Naive thymus-derived CD4-positive, alpha-beta T cell (primary cell): ENCODE measurements at regions not wholly inside any gene's neighbourhood (a gene's known extent, or its start where the extent isn't known, plus 50 kb on each side); places are given as distances from the start of the nearest gene placed in this dataset.
"Not testable (repeated sequence)": the region's sequence is repeated elsewhere in the genome, so short reads cannot be mapped to it uniquely, and the experiment has no call there.

Source experiments
- ATAC-seq: fragments of 150-1000 bp; cut with Tn5 transposase; 2 replicates; pipeline ENCODE4 v1.10.0; 2021; ENCODE audit warnings: mild to moderate bottlenecking, moderate library complexity
- CTCF ChIA-PET: fragments of 350-600 bp; sonication (Branson Sonifier 250); formaldehyde crosslinking; loops from one replicate; lab custom pipeline; 2021; ENCODE audit warnings: antibody characterized with exemption; lab: Charles Lee
- POLR2A ChIA-PET: fragments of 350-600 bp; sonication (Branson Sonifier 250); formaldehyde crosslinking; loops from one replicate; lab custom pipeline; 2021; ENCODE audit warnings: antibody characterized with exemption, inconsistent platforms; lab: Charles Lee
- DNase-seq, 9 donors: peaks; one replicate each; pipeline versions ENCODE4 v3.0.0 to v3.0.0-alpha.2; 2020 to 2022; ENCODE audit warnings: mixed read lengths in 1 of 9
- H3K27ac ChIP-seq: one replicate; pipeline ENCODE4 v1.7.0; 2013; ENCODE audit warnings: mild to moderate bottlenecking, low read depth, low read length, moderate library complexity
- H3K27me3 ChIP-seq, 2 donors: one replicate each; pipeline ENCODE4 v1.7.0; 2013; ENCODE audit warnings: low read length in 2 of 2, mild to moderate bottlenecking in 2 of 2, moderate library complexity in 2 of 2; ENCODE audit not compliant: control insufficient read depth in 2 of 2, insufficient read depth in 2 of 2
- H3K36me3 ChIP-seq, 3 experiments: 1 replicate in 2 of 3; 2 replicates in 1 of 3; pipeline ENCODE4 v1.7.0; 2013; ENCODE audit warnings: low read length in 3 of 3, mild to moderate bottlenecking in 3 of 3, moderate library complexity in 1 of 3; ENCODE audit not compliant: insufficient read depth in 3 of 3, control insufficient read depth in 2 of 3
- H3K4me1 ChIP-seq, 2 donors: one replicate each; pipeline ENCODE4 v1.7.0; 2013; ENCODE audit warnings: low read length in 2 of 2, mild to moderate bottlenecking in 2 of 2, moderate library complexity in 1 of 2; ENCODE audit not compliant: control insufficient read depth in 2 of 2, insufficient read depth in 2 of 2
- H3K4me3 ChIP-seq: 2 replicates; pipeline ENCODE4 v1.7.0; 2013; ENCODE audit warnings: mild to moderate bottlenecking, low read length
- H3K9me3 ChIP-seq, 3 experiments: 1 replicate in 2 of 3; 2 replicates in 1 of 3; pipeline ENCODE4 v1.7.0; 2013; ENCODE audit warnings: low read length in 3 of 3; ENCODE audit not compliant: control insufficient read depth in 2 of 3
- H3K27ac Mint-ChIP-seq, 9 donors: one replicate each; pipeline ENCODE4 v1.8.0; 2020 to 2022; ENCODE audit warnings: mixed read lengths in 9 of 9, mild to moderate bottlenecking in 8 of 9, moderate library complexity in 5 of 9, inconsistent platforms in 2 of 9
- H3K27me3 Mint-ChIP-seq, 5 donors: one replicate each; pipeline ENCODE4 v1.8.0; 2021 to 2022; ENCODE audit warnings: mixed read lengths in 5 of 5, mild to moderate bottlenecking in 1 of 5
- H3K36me3 Mint-ChIP-seq, 5 donors: one replicate each; pipeline ENCODE4 v1.8.0; 2020 to 2022; ENCODE audit warnings: mixed read lengths in 5 of 5, mild to moderate bottlenecking in 3 of 5, inconsistent platforms in 1 of 5
- H3K4me1 Mint-ChIP-seq, 7 donors: one replicate each; pipeline ENCODE4 v1.8.0; 2020 to 2022; ENCODE audit warnings: mixed read lengths in 7 of 7, mild to moderate bottlenecking in 3 of 7, inconsistent platforms in 1 of 7
- H3K4me3 Mint-ChIP-seq, 10 donors: one replicate each; pipeline ENCODE4 v1.8.0; 2020 to 2022; ENCODE audit warnings: mild to moderate bottlenecking in 10 of 10, mixed read lengths in 10 of 10, moderate library complexity in 6 of 10, inconsistent platforms in 2 of 10
- H3K9me3 Mint-ChIP-seq, 11 donors: one replicate each; pipeline ENCODE4 v1.8.0; 2020 to 2022; ENCODE audit warnings: mixed read lengths in 11 of 11, mild to moderate bottlenecking in 4 of 11, inconsistent platforms in 1 of 11, moderate library complexity in 1 of 11
- intact Hi-C, 2 donors: fragments of 100-400 bp; cut with micrococcal nuclease; formaldehyde crosslinking; loops; one replicate each; pipeline ENCODE4 v1.15.1; 2023

DNA sequence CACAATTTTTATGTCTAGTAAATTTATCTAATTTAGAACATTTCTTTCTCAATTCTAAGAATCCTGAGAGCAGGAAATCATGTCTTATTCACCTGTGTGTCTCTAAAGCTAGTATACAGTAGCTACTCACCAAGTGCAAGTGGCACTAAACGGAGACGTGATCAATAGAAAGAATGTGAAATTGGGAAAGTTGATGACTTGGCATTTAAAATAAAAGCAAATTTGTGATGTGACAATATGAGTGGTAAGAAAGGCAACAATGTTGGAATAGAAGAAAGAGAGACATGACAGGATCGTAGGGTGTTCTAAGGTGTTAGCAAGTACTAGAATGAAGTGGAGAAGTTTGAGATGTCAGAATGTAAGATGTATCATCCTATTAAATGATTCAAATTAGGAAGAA lies 725.9 kb downstream of the BCKDHB start:
- Histone ChIP-seq H3K36me3 (no peaks in the 10 kb centered on the region), H3K4me1 (no peaks in the 10 kb centered on the region), H3K4me3 (no peak overlapping the region), H3K9me3 (no peaks in the 10 kb centered on the region), H3K27ac (no peak overlapping the region), H3K27me3 (no peaks in the 10 kb centered on the region)
- ChIA-PET POLR2A (interaction anchor here (0.6 kb wide), 1 partner anchor 81 kb away, joined by 3 read pairs; no protein-coding TSS in a partner anchor), CTCF (no interaction called here)
- H3K27ac Mint-ChIP-seq = no peak overlapping the region
- no peaks in the 10 kb centered on the region for H3K27me3 Mint-ChIP-seq
- intact Hi-C loops = no loop called here
- no peaks in the 10 kb centered on the region for H3K36me3 Mint-ChIP-seq
- no peaks in the 10 kb centered on the region for H3K4me1 Mint-ChIP-seq
- no peak overlapping the region for H3K4me3 Mint-ChIP-seq
- H3K9me3 Mint-ChIP-seq = peaks cover 0 to 5% (median 0%) of the 10 kb centered on the region in 11 donors
- ATAC-seq (no peak), DNase-seq (no peak)

DNA sequence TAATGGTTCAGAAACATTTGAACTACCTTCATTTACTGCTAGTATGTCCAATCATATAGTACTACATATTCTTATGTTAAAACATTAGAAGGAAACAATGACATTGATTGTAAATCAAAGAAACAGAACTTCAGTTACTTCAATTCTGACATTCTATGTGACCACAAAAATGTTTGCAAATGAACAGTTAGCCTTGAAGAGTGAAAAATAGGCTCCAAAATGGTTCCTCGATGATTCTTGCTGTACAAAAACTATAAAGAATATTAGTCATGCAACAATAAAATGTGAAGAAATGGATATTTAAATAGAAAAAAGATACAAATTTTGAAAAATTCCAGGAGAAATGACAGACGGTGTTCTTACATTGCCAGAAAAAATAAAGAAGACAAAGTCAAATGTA lies 686.9 kb downstream of the BCKDHB start:
- CTCF ChIA-PET = no interaction called here

DNA sequence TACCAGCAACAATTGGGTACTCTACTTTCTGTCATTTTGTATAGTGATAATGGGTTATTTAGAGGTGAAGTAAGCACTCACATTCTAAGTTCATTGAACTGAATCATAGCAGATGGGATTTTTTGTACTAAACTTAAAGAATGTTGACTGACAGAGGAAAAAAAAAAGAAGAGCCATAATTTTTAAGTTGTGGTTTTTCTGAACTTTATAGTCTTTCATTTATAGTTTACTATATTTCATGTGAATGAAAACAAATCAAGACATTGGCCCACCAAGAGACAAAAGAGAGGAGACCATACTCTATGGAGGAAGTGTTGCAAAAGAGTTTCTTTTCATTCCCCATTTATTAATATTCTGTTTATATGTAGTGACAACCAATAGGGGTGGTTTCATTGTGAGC lies 685.7 kb downstream of the BCKDHB start:
- Histone ChIP-seq H3K36me3 (no peaks in the 10 kb centered on the region), H3K27me3 (no peaks in the 10 kb centered on the region), H3K27ac (no peak overlapping the region), H3K9me3 (no peaks in the 10 kb centered on the region), H3K4me1 (no peaks in the 10 kb centered on the region), H3K4me3 (no peak overlapping the region)
- ATAC-seq = no peak
- ChIA-PET POLR2A (no interaction called here), CTCF (no interaction called here)
- Mint-ChIP-seq H3K27ac (no peak overlapping the region), H3K27me3 (no peaks in the 10 kb centered on the region), H3K4me1 (no peaks in the 10 kb centered on the region), H3K9me3 (peaks cover 0 to 7% (median 2%) of the 10 kb centered on the region in 11 donors), H3K36me3 (no peaks in the 10 kb centered on the region), H3K4me3 (no peak overlapping the region)
- no peak for DNase-seq
- intact Hi-C loops = no loop called here

More for the DNA sequence above, 686.9 kb downstream of the BCKDHB start:
- DNase-seq = no peak
- no peak overlapping the region for H3K27ac Mint-ChIP-seq
- POLR2A ChIA-PET = no interaction called here
- Histone ChIP-seq H3K4me3 (no peak overlapping the region), H3K36me3 (no peaks in the 10 kb centered on the region), H3K4me1 (no peaks in the 10 kb centered on the region), H3K27me3 (no peaks in the 10 kb centered on the region), H3K9me3 (no peaks in the 10 kb centered on the region), H3K27ac (no peak overlapping the region)
- no peak for ATAC-seq
- no peaks in the 10 kb centered on the region for H3K36me3 Mint-ChIP-seq
- intact Hi-C loops = no loop called here
- no peak overlapping the region for H3K4me3 Mint-ChIP-seq
- H3K27me3 Mint-ChIP-seq = no peaks in the 10 kb centered on the region
- no peaks in the 10 kb centered on the region for H3K4me1 Mint-ChIP-seq
- peaks cover 0 to 7% (median 2%) of the 10 kb centered on the region in 11 donors for H3K9me3 Mint-ChIP-seq

DNA sequence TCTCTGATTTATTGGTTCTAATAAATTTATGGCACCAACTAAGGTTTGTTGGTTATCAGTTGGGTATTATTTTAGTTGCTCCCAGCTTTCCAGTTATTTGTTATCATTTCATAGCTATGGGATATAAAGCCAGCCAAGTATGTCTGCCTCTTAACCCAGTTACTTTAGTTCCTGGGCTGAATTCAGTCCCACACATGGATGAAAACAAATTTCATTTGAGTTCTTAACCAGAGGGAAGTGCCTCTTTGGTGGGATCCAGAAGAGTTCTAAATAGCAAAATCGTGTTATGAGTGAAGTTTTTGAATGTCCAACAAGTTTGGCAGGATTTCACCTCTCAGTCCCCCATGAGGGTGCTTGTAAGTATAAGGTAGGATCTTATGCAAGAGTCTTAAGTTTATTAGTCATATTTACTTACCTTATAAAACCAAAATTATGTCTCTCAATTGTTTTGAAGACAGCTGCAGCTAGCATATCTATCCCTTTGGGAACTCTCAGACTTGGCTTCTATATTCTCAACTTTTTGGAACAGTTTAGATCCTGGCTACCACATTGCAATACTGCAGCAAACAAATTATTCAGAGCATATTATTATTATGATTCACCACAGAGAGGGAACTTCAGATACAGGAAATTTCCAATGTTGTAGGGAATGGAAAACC lies 683.6 kb downstream of the BCKDHB start:
- no peaks in the 10 kb centered on the region for H3K36me3 ChIP-seq
- H3K4me1 Mint-ChIP-seq = no peaks in the 10 kb centered on the region
- no peak for DNase-seq
- no peak overlapping the region for H3K4me3 Mint-ChIP-seq
- H3K27me3 ChIP-seq = no peaks in the 10 kb centered on the region
- CTCF ChIA-PET = no interaction called here
- ATAC-seq = no peak
- no peak overlapping the region for H3K27ac Mint-ChIP-seq
- no peak overlapping the region for H3K4me3 ChIP-seq
- no peak overlapping the region for H3K27ac ChIP-seq
- H3K27me3 Mint-ChIP-seq = no peaks in the 10 kb centered on the region
- no peaks in the 10 kb centered on the region for H3K9me3 ChIP-seq
- no peaks in the 10 kb centered on the region for H3K4me1 ChIP-seq
- peaks cover 0 to 7% (median 2%) of the 10 kb centered on the region in 11 donors for H3K9me3 Mint-ChIP-seq
- POLR2A ChIA-PET = no interaction called here
- no peaks in the 10 kb centered on the region for H3K36me3 Mint-ChIP-seq
- intact Hi-C loops = no loop called here

DNA sequence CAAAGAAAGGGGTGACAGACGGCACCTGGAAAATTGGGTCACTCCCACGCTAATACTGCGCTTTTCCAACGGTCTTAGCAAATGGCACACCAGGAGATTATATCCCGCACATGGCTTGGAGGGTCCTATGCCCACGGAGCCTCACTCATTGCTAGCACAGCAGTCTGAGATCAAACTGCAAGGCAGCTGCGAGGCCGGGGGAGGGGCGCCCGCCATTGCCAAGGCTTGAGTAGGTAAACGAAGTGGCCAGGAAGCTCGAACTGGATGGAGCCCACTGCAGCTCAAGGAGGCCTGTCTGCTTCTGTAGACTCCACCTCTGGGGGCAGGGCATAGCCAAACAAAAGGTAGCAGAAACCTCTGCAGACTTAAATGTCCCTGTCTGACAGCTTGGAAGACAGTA lies 676.8 kb downstream of the BCKDHB start:
- H3K27me3 Mint-ChIP-seq, H3K27me3 ChIP-seq, H3K4me3 ChIP-seq, H3K36me3 Mint-ChIP-seq, DNase-seq, H3K4me1 Mint-ChIP-seq, H3K4me3 Mint-ChIP-seq, ATAC-seq, H3K27ac ChIP-seq, CTCF ChIA-PET, POLR2A ChIA-PET, H3K9me3 ChIP-seq, H3K27ac Mint-ChIP-seq, H3K36me3 ChIP-seq, H3K4me1 ChIP-seq, intact Hi-C loops: not testable (repeated sequence)
- peaks cover 0 to 20% (median 6%) of the 10 kb centered on the region in 11 donors for H3K9me3 Mint-ChIP-seq

DNA sequence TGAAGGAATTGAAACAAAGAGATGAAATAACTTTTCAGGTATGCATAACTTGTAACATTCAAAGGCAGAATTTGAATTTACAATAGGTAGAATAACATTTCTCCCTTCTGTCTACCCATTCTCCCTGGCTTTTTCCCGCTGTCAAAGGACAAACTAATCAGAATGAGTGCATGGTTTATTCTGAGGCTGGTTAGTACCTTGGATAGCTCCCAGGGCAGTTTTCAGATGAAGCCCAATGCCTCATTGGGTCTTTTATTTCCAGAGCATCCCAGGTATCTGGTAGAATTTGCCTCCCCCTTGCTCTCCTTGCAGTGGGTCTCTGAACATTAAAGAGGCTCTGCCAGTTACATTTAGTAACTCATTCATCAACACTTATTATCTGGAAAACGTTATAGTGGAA lies 665.5 kb downstream of the BCKDHB start:
- Mint-ChIP-seq H3K27me3 (no peaks in the 10 kb centered on the region), H3K27ac (no peak overlapping the region), H3K4me3 (no peak overlapping the region), H3K36me3 (no peaks in the 10 kb centered on the region), H3K4me1 (no peaks in the 10 kb centered on the region), H3K9me3 (no peaks in the 10 kb centered on the region)
- no peaks in the 10 kb centered on the region for H3K27me3 ChIP-seq
- ChIA-PET POLR2A (no interaction called here), CTCF (no interaction called here)
- H3K27ac ChIP-seq = no peak overlapping the region
- DNase-seq (no peak), ATAC-seq (no peak)
- H3K4me1 ChIP-seq = no peaks in the 10 kb centered on the region
- H3K4me3 ChIP-seq = no peak overlapping the region
- no peaks in the 10 kb centered on the region for H3K36me3 ChIP-seq
- no peaks in the 10 kb centered on the region for H3K9me3 ChIP-seq
- intact Hi-C loops = no loop called here

DNA sequence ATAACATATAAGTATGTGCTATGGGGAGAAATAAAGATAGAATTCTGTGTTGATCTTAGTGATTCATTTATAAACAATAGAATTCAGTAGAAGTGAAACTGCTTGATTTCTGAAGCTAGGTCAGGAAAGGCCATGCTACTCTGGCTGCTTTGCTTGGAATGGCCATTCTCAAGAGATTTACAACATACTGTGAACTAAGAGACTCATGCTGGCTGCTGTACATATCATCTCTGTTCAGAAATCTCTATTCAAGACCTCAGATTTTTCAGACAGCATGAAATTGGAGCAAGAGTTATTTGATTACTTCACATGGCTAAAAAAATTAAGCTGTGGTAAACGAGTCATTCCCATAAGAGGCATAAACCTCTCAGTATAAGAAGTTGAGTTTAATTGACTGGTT lies 662.6 kb downstream of the BCKDHB start:
- no peaks in the 10 kb centered on the region for H3K27me3 ChIP-seq
- Mint-ChIP-seq H3K27ac (no peak overlapping the region), H3K27me3 (no peaks in the 10 kb centered on the region), H3K9me3 (peaks cover 0 to 1% (median 0%) of the 10 kb centered on the region in 11 donors), H3K36me3 (no peaks in the 10 kb centered on the region), H3K4me1 (no peaks in the 10 kb centered on the region), H3K4me3 (no peak overlapping the region)
- no peak overlapping the region for H3K27ac ChIP-seq
- H3K4me1 ChIP-seq = no peaks in the 10 kb centered on the region
- ChIA-PET POLR2A (no interaction called here), CTCF (no interaction called here)
- no peak for ATAC-seq
- intact Hi-C loops = no loop called here
- DNase-seq = no peak
- no peak overlapping the region for H3K4me3 ChIP-seq
- no peaks in the 10 kb centered on the region for H3K9me3 ChIP-seq
- H3K36me3 ChIP-seq = no peaks in the 10 kb centered on the region
